HG03159 (cell line): ENCODE measurements at regions not wholly inside any gene's neighbourhood (a gene's known extent, or its start where the extent isn't known, plus 50 kb on each side); places are given as distances from the start of the nearest gene placed in this dataset.

Source experiments
- ATAC-seq: cut with Tn5 transposase; IDR thresholded peaks from one replicate; pipeline ENCODE4 v1.9.1; 2021; ENCODE audit warnings: mild to moderate bottlenecking, moderate library complexity; ENCODE audit not compliant: unreplicated experiment

DNA sequence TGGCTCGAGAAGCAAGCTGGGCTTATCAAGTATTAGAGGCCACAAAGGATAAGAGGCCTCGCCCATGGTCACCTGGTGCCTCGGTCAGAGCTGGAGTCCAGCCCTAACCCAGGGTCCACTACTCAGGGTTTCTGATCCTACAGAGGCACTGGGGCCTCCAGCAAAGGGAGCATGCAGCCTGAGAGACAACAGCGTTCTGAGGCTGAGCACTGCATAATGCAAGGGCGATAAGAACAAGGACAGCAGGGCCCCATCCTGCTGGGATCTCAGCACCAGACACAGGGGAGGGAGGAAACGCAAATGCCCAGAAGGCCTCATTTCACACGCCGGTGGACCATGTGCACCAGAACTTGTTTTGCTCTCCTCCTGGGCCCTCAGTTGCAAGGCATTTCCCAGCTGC, 63.0 kb downstream of the C5orf15 start:
- ATAC-seq = no peak

- no peak for ATAC-seq
Measured at GRCh38 chr5:133904641-133905040, 63.8 kb downstream of the C5orf15 start.

GRCh38 chr5:133902511-133903118, 65.8 kb downstream of the C5orf15 start:
- ATAC-seq = no peak

GRCh38 chr5:133900534-133901270, 67.7 kb downstream of the C5orf15 start:
- no peak for ATAC-seq

GRCh38 chr5:133899506-133899905, 68.9 kb downstream of the C5orf15 start:
- no peak for ATAC-seq

GRCh38 chr5:133898440-133898839, 70.0 kb downstream of the C5orf15 start:
- ATAC-seq = no peak

- no peak for ATAC-seq
Measured at GRCh38 chr5:133897431-133897830, 71.0 kb downstream of the C5orf15 start.

DNA sequence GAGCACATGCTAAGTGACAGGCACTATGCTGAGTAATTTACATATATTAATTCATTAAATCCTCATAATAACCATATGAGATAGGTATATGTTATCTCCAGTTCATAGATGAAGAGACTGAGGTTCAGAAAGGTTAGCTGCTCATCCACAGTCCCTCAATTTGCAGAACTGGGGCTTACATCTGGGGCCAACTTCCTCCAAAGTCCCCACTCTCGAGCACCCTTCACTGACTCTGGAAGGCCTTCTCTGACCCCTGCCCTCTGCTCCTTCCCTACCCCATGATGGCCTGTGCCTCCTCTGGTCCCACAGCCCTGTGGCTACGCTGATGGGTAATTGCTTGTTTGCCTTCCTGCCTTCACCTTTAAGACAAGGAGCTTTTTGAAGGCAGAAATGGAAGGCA, 71.6 kb downstream of the C5orf15 start:
- no peak for ATAC-seq

DNA sequence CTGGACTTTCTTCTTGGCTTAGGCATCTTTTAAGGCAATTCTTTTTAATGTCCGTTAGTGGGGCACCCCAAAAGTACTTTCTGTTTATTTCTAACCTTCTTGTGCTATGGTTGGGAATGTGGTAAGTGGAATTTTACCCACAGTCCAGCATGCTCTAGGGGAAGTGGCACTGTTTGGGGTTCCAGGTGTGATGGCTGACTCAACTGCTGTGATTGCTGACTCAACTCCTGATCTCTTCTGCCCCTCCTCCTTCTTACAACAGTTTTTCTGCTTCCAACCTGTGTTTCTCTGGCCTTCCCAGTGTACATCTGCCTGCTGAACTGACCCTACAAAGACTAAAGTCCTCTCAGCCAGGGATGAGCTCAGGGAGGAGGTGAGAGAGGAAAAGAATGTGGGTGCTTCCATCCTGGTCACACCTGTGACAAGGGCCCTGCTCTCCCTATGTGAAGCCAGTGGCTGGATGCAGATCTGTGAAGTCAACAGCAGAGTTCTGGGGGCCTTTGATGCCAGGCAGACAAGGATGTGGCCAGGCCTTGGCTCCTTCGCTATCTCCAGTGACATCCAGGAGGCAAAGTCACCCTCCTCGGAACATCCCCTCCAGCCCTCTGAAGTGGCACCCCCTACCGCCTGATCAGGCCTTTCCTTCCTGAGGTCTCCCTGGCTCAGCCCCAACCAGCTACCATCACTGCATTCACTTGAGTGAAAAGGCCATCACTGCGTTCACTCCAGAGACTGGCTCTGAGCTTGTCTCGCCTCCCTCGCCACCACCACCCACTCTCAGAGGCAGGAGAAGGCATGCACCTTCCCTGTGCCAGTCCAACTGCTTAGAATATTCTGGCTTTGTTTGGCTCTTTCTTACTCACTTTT, 72.2 kb downstream of the C5orf15 start:
- no peak for ATAC-seq

DNA sequence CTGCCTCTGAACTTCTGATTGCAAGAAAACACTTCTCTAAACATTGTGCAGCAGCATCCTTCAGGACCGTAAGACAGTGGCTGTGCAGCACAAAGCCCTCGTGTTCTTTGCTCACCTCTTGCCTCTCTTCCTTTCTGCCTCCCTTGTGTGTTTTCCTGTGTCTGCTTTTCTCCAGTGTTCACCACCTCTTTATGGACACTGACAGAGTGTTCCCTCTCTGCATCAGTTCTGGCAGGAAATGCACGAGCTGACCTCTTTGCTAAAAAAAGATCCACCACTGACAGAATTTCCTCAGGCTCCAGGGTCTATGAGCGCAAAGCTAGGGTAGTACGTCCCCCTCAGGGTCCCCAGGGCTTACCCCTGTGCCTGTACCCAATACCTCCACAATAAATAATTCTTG, 74.3 kb downstream of the C5orf15 start:
- ATAC-seq = no peak

DNA sequence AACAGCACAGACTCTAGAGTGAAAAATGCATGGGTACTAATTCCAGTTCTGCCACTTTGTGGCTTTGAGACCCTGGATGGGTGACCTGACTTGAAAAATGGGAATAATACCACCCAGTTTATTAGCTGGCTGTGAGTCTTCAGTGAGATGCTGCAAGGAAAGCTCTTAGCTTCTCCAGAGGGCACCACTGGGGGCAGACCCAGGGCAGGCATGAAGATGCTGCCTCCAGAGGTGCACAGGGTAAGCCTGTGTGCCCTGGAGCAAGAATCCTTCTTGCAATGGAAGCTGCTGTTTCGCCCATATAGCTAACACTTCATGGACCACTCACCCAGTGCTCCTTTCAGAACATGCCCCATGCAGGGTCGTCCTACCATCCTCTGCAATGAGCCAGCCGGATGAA, 75.7 kb downstream of the C5orf15 start:
- no peak for ATAC-seq

- ATAC-seq = no peak
Measured at GRCh38 chr5:133892306-133892705, 76.1 kb downstream of the C5orf15 start.

DNA sequence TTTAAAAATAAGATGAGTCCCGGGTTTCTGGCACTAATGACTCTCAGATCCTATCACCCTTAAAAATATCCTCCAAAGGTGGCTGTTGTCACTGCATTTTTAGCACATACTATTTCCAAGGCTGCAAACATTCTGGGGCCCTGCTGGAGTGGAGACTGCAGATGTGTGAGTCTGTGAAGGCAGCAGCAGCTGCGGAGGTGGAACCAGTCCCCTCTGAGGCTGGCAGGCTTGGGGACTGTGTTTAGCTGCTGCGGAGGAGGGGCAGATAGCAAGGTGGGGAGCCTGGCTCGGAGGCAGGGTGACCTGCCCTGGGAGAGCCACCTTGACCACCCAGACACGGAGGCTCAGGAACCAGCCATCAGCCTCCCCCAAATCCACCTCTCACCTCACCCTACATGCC, 77.0 kb downstream of the C5orf15 start:
- ATAC-seq = no peak

- ATAC-seq = no peak
Measured at GRCh38 chr5:133890776-133891280, 77.6 kb downstream of the C5orf15 start.

DNA sequence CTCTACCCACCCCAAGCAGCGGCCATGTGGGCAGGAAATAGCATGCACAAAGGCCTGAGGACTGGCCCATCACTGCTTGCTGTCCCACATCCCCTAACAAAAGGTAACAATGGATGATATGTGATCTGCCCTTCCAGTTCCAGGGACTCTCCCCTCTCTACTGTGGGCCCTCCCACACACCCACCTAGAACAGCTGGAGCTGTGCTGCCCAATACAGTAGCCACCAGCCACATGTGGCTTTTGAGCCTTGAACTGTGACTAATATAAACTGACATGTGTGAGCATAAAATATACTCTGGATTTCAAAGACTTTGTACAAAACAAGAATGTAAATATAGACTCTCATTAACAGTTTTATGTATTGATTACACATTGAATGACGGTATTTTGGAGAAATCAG, 78.1 kb downstream of the C5orf15 start:
- no peak for ATAC-seq

GRCh38 chr5:133889271-133889905, 79.0 kb downstream of the C5orf15 start:
- ATAC-seq = no peak

GRCh38 chr5:133888625-133888991, 79.8 kb downstream of the C5orf15 start:
- no peak for ATAC-seq

DNA sequence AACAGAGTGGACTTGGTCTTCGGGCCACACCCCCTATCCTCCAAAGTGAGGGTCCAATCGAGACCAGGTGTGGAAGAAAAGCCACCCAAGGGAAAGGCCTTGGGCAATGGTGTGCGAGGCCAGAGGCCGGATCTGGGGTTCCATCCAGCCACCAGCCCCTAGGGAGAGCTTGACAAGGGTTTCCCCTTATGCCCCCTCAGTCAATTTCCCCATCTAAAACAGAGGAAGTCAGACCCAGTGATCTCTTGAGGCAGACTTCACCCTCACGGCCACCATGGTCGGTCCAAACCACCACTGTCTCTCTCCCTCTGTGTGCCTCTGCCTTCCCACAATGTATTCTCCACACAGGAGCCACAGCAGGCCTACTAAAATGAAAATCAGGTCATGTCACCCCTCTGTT, 82.9 kb downstream of the C5orf15 start:
- ATAC-seq = no peak

- no peak for ATAC-seq
Measured at GRCh38 chr5:133884569-133885311, 83.7 kb downstream of the C5orf15 start.

DNA sequence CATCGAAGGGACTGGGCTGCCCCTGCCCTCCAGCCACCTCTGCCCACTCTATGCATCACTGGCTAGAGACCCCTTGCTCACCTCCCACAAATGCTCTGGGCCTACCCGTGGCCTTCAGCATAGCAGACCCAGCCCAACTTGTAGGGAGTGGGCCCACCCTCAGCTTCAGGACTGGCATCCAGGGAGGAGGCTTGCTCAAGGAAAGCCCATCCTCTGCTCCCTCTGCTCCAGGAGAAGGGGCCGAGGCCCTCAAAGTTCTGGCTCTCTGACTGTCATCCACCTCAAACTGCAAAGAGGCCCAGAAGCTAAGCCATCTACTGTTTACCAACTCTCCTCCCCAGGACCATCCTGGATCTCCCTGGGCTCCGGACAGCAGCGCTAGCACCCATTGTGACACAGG, 84.5 kb downstream of the C5orf15 start:
- ATAC-seq = no peak

DNA sequence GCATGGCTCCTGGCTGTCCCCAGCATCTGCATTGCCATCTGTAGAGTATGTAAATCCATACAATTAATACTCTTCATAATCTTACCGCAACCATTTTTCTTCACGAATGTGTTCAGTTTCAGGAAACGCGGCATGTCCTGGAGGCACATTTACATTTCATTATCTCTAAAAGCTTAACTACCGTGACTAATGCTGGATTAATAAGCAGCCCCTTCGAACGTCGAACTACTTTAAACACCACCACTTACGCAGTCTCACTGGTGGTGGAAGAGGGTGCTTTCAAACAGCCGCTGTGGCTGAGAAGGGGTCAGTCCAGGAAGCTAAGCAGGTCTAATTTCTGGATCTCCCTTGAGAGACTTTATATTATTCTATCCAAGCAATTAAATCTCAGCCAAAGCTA, 85.6 kb downstream of the C5orf15 start:
- ATAC-seq = no peak
